ENCODE measurements at regions not wholly inside any gene's neighbourhood (a gene's known extent, or its start where the extent isn't known, plus 50 kb on each side); places are given as distances from the start of the nearest gene placed in this dataset.

DNA sequence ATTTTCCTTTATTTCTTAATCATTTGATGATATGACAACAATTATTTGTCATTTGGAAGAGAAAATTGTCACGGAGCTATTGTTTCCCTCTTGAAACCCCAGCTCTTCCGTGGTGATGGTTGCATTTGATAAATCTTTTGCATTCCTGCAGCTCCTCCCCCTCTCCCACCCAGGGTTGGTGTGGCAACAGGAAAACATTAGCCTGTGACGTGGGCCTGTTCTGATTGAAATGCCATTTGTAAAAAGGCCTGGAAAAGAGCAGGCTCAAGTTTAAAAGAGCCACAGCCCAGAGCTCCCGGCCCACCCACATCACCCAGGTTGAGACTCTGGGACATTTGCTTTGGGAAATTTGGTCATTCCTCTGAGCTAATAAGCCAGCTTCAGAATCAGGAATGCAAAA lies 282.5 kb downstream of the RPLP1 start:
- TF ChIP-seq POLR2A (IDR thresholded peaks at IDR 0.05) = no peak
- TF ChIP-seq, protein P1, sequence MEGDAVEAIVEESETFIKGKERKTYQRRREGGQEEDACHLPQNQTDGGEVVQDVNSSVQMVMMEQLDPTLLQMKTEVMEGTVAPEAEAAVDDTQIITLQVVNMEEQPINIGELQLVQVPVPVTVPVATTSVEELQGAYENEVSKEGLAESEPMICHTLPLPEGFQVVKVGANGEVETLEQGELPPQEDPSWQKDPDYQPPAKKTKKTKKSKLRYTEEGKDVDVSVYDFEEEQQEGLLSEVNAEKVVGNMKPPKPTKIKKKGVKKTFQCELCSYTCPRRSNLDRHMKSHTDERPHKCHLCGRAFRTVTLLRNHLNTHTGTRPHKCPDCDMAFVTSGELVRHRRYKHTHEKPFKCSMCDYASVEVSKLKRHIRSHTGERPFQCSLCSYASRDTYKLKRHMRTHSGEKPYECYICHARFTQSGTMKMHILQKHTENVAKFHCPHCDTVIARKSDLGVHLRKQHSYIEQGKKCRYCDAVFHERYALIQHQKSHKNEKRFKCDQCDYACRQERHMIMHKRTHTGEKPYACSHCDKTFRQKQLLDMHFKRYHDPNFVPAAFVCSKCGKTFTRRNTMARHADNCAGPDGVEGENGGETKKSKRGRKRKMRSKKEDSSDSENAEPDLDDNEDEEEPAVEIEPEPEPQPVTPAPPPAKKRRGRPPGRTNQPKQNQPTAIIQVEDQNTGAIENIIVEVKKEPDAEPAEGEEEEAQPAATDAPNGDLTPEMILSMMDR (IDR thresholded peaks at IDR 0.05) = no peak
